ENCODE measurements at regions not wholly inside any gene's neighbourhood (a gene's known extent, or its start where the extent isn't known, plus 50 kb on each side); places are given as distances from the start of the nearest gene placed in this dataset.

- no peak overlapping the region for H3K4me3 ChIP-seq (ENCODE audit: low read length in 2 of 2)
- Mint-ChIP-seq H3K36me3 (no peaks in the 10 kb centered on the region), H3K9me3 (no peaks in the 10 kb centered on the region), H3K27me3 (peaks cover 5 to 6% of the 10 kb centered on the region in 2 donors), H3K27ac (no peak overlapping the region), H3K4me1 (no peaks in the 10 kb centered on the region), H3K4me3 (no peak overlapping the region)
- intact Hi-C loops (cut with micrococcal nuclease), result no loop called here
- ChIA-PET CTCF (ENCODE audit: partially characterized antibody) (no interaction called here), POLR2A (ENCODE audit: partially characterized antibody) (no interaction called here)
- no peak for DNase-seq
- H3K4me1 ChIP-seq (ENCODE audit: insufficient read depth, low read length), result no peaks in the 10 kb centered on the region
- no peaks in the 10 kb centered on the region for H3K36me3 ChIP-seq (ENCODE audit: insufficient read depth, low read length)
- H3K27ac ChIP-seq (ENCODE audit: low read depth, low read length), result no peak overlapping the region
- H3K27me3 ChIP-seq (ENCODE audit: insufficient read depth, low read length), result no peaks in the 10 kb centered on the region
- H3K9me3 ChIP-seq (ENCODE audit: control insufficient read depth in 1 of 2, low read length in 2 of 2), result no peaks in the 10 kb centered on the region
Measured at GRCh38 chr1:47696737-47697441, 259.0 kb downstream of the FOXD2 start.

GRCh38 chr1:47697616-47698335, 259.9 kb downstream of the FOXD2 start:
- intact Hi-C loops (cut with micrococcal nuclease), result no loop called here
- Mint-ChIP-seq H3K36me3 (no peaks in the 10 kb centered on the region), H3K4me1 (no peaks in the 10 kb centered on the region), H3K27me3 (peaks cover 5 to 8% of the 10 kb centered on the region in 2 donors), H3K9me3 (no peaks in the 10 kb centered on the region), H3K4me3 (no peak overlapping the region), H3K27ac (no peak overlapping the region)
- Histone ChIP-seq H3K27me3 (ENCODE audit: insufficient read depth, low read length) (no peaks in the 10 kb centered on the region), H3K36me3 (ENCODE audit: insufficient read depth, low read length) (no peaks in the 10 kb centered on the region), H3K27ac (ENCODE audit: low read depth, low read length) (no peak overlapping the region), H3K4me3 (ENCODE audit: low read length in 2 of 2) (no peak overlapping the region), H3K4me1 (ENCODE audit: insufficient read depth, low read length) (no peaks in the 10 kb centered on the region), H3K9me3 (ENCODE audit: control insufficient read depth in 1 of 2, low read length in 2 of 2) (no peaks in the 10 kb centered on the region)
- no peak for DNase-seq
- ChIA-PET CTCF (ENCODE audit: partially characterized antibody) (interaction anchor here (2.4 kb wide), 1 partner anchor 12 kb away, joined by 10 read pairs; no protein-coding TSS in a partner anchor), POLR2A (ENCODE audit: partially characterized antibody) (no interaction called here)

GRCh38 chr1:47699492-47700235, 261.8 kb downstream of the FOXD2 start:
- Mint-ChIP-seq H3K4me3 (no peak overlapping the region), H3K36me3 (no peaks in the 10 kb centered on the region), H3K27me3 (peaks cover 1 to 10% of the 10 kb centered on the region in 2 donors), H3K27ac (no peak overlapping the region), H3K9me3 (no peaks in the 10 kb centered on the region), H3K4me1 (no peaks in the 10 kb centered on the region)
- Histone ChIP-seq H3K36me3 (ENCODE audit: insufficient read depth, low read length) (no peaks in the 10 kb centered on the region), H3K9me3 (ENCODE audit: control insufficient read depth in 1 of 2, low read length in 2 of 2) (no peaks in the 10 kb centered on the region), H3K27me3 (ENCODE audit: insufficient read depth, low read length) (no peaks in the 10 kb centered on the region), H3K4me3 (ENCODE audit: low read length in 2 of 2) (no peak overlapping the region), H3K4me1 (ENCODE audit: insufficient read depth, low read length) (no peaks in the 10 kb centered on the region), H3K27ac (ENCODE audit: low read depth, low read length) (no peak overlapping the region)
- ChIA-PET CTCF (ENCODE audit: partially characterized antibody) (interaction anchor here (0.8 to 2.4 kb wide), 2 partner anchors 10 to 262 kb away, joined by 3 to 10 read pairs; no protein-coding TSS in a partner anchor), POLR2A (ENCODE audit: partially characterized antibody) (no interaction called here)
- DNase-seq, result no peak
- intact Hi-C loops (cut with micrococcal nuclease), result no loop called here

GRCh38 chr1:47701283-47701682, 263.4 kb downstream of the FOXD2 start:
- Mint-ChIP-seq H3K4me3 (no peak overlapping the region), H3K27ac (no peak overlapping the region), H3K4me1 (no peaks in the 10 kb centered on the region), H3K27me3 (peaks cover 11 to 19% of the 10 kb centered on the region in 2 donors), H3K36me3 (no peaks in the 10 kb centered on the region), H3K9me3 (no peaks in the 10 kb centered on the region)
- no peaks in the 10 kb centered on the region for H3K36me3 ChIP-seq (ENCODE audit: insufficient read depth, low read length)
- DNase-seq, result no peak
- H3K9me3 ChIP-seq (ENCODE audit: control insufficient read depth in 1 of 2, low read length in 2 of 2), result no peaks in the 10 kb centered on the region
- POLR2A ChIA-PET (ENCODE audit: partially characterized antibody), result no interaction called here
- no peak overlapping the region for H3K4me3 ChIP-seq (ENCODE audit: low read length in 2 of 2)
- CTCF ChIA-PET (ENCODE audit: partially characterized antibody), result interaction anchor here (1.2 kb wide), 1 partner anchor 25 kb away, joined by 4 read pairs; no protein-coding TSS in a partner anchor
- no peaks in the 10 kb centered on the region for H3K4me1 ChIP-seq (ENCODE audit: insufficient read depth, low read length)
- H3K27ac ChIP-seq (ENCODE audit: low read depth, low read length), result no peak overlapping the region
- no peaks in the 10 kb centered on the region for H3K27me3 ChIP-seq (ENCODE audit: insufficient read depth, low read length)
- intact Hi-C loops (cut with micrococcal nuclease), result no loop called here

GRCh38 chr1:47701741-47702515, 264.1 kb downstream of the FOXD2 start:
- CTCF ChIA-PET (ENCODE audit: partially characterized antibody), result interaction anchor here (1.2 kb wide), 1 partner anchor 24 kb away, joined by 4 read pairs; no protein-coding TSS in a partner anchor
- Mint-ChIP-seq H3K27ac (peak overlapping the region in 1 of 7 donors; percentile 33), H3K4me3 (no peak overlapping the region), H3K27me3 (peaks cover 11 to 20% of the 10 kb centered on the region in 2 donors), H3K36me3 (no peaks in the 10 kb centered on the region), H3K9me3 (no peaks in the 10 kb centered on the region), H3K4me1 (no peaks in the 10 kb centered on the region)
- POLR2A ChIA-PET (ENCODE audit: partially characterized antibody), result no interaction called here
- no peak for DNase-seq
- H3K27me3 ChIP-seq (ENCODE audit: insufficient read depth, low read length), result no peaks in the 10 kb centered on the region
- H3K27ac ChIP-seq (ENCODE audit: low read depth, low read length), result no peak overlapping the region
- H3K4me3 ChIP-seq (ENCODE audit: low read length in 2 of 2), result no peak overlapping the region
- no peaks in the 10 kb centered on the region for H3K4me1 ChIP-seq (ENCODE audit: insufficient read depth, low read length)
- no peaks in the 10 kb centered on the region for H3K36me3 ChIP-seq (ENCODE audit: insufficient read depth, low read length)
- intact Hi-C loops (cut with micrococcal nuclease), result no loop called here
- no peaks in the 10 kb centered on the region for H3K9me3 ChIP-seq (ENCODE audit: control insufficient read depth in 1 of 2, low read length in 2 of 2)

GRCh38 chr1:47703156-47703825, 265.4 kb downstream of the FOXD2 start:
- DNase-seq, result no peak
- H3K4me3 ChIP-seq (ENCODE audit: low read length in 2 of 2), result no peak overlapping the region
- H3K27me3 ChIP-seq (ENCODE audit: insufficient read depth, low read length), result no peaks in the 10 kb centered on the region
- H3K4me1 ChIP-seq (ENCODE audit: insufficient read depth, low read length), result no peaks in the 10 kb centered on the region
- no peaks in the 10 kb centered on the region for H3K36me3 ChIP-seq (ENCODE audit: insufficient read depth, low read length)
- intact Hi-C loops (cut with micrococcal nuclease), result no loop called here
- ChIA-PET CTCF (ENCODE audit: partially characterized antibody) (interaction anchor here (1.2 to 1.4 kb wide), 3 partner anchors 13 to 510 kb away, joined by 3 to 5 read pairs (median 3); no protein-coding TSS in a partner anchor), POLR2A (ENCODE audit: partially characterized antibody) (no interaction called here)
- Mint-ChIP-seq H3K9me3 (no peaks in the 10 kb centered on the region), H3K36me3 (no peaks in the 10 kb centered on the region), H3K27ac (no peak overlapping the region), H3K4me3 (no peak overlapping the region), H3K4me1 (peaks cover 0 to 3% (median 1%) of the 10 kb centered on the region in 4 donors), H3K27me3 (peaks cover 13 to 25% of the 10 kb centered on the region in 2 donors)
- H3K27ac ChIP-seq (ENCODE audit: low read depth, low read length), result no peak overlapping the region
- H3K9me3 ChIP-seq (ENCODE audit: control insufficient read depth in 1 of 2, low read length in 2 of 2), result no peaks in the 10 kb centered on the region

Data from CD4-positive, alpha-beta memory T cell (primary cell).